HG02623 (cell line): ENCODE measurements at regions not wholly inside any gene's neighbourhood (a gene's known extent, or its start where the extent isn't known, plus 50 kb on each side); places are given as distances from the start of the nearest gene placed in this dataset.

Experiments
- ATAC-seq: cut with Tn5 transposase; IDR thresholded peaks from one replicate; pipeline ENCODE4 v1.9.1; 2021; ENCODE audit warnings: moderate library complexity; ENCODE audit not compliant: unreplicated experiment

DNA sequence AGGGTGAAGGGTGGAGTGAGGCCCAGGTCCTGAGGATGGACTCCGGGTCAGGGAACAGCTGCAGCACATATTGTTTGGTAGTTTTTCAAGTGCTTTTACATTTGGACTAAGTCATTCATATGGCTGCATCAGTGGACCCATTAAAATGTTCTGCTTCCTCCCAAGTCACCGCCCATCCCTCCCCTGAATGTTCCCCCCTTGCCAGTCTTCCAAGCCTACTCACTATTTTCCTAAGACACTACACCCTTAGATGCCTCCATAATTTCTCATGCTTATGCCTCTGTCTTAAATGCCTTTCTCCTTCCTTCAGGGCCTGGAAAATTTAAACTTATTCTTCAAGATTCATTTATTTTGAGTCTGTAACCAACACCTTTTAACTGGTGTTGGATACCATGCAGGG, 86.6 kb upstream of the NR4A3 start:
- no peak for ATAC-seq

DNA sequence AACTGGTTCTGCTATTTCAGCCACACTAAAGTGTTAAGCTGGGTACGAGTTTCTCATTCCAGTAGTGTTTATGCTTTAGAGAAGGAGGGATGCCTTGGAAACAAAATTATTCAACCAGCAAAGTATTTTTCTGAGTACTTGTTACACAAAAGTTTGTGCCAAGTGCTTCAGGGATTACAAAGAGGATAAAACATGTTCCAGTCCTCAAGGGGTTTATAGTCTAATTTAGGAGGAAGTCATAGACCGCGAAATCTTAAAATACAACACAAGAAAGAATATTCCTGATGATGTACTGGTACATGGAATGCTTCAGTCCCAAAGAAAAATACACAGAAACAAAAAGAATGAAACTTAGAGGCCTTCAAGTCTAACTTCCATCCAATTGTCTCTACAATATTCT, 85.4 kb upstream of the NR4A3 start:
- no peak for ATAC-seq

DNA sequence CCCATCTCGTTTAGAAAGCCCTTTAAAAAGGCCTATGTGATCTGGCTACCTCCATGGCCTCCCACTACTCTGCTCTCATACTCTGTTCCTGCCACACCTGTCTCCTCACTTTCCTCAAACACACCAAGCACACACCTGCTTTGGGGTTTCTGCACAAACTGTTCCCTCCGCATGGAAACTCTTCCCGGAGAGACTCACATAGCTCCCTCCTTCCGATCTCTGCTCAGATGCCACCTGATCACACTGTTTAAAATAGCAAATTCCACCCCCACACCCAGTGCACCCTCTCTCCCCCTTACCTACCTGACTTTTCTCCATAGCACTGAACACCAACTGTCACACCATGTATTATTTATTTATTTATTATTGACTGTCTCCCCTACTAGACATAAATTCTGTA, 84.0 kb upstream of the NR4A3 start:
- ATAC-seq = no peak

DNA sequence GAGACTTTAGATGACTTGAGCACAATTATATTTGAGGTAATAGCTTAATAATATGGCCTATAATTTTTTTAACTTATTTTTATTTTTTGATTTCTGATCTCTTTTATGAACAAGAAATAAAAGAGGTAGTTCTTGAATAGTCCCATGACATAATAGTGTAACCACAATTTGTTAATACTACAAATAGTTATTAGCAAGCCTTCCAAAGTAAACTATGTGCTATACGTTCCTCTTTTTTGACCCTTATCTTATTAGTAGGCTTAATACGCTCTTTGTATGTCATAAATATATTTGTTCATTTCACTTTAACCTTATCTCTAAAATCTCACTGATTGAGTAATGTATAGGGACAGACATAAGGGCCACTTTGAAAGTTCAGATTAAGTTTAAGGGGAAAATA, 78.7 kb upstream of the NR4A3 start:
- ATAC-seq = no peak

DNA sequence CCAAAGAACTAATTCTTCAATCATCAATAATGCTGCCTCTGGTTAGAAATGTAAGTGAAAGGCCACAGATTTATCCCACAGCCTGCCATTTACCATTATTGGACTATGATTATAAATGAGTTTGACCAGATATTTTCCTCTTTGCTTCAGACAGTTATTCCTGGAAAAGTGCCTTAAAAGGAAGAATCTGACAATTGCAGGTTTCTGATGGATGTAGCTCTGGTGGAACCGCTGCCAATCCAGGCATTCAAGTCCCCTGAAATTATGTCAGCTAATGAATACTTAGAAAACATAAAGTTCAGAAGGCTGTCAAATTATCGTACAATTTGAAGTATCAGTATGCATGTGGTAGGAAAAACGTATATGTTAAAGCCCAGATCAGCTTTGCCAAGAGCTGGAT, 78.2 kb upstream of the NR4A3 start:
- no peak for ATAC-seq

DNA sequence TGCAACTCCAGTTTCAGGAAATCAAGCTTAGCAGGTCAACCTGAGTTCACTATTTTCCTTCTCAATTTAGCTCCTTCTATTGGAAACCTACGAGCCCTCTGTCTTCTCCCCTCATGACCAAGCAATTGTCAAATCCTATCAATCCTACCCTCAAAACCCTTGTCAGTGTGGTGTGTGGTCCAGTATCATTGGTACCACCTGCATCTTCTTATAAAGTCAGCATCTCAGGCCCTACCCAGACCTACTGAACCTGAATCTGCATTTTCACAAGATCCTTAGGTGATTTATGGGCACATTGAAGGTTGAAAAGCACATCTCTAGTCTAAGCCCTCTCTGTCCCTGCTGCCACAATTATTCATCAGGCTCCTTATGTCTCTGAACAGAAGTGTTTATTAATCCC, 77.6 kb upstream of the NR4A3 start:
- ATAC-seq = no peak

DNA sequence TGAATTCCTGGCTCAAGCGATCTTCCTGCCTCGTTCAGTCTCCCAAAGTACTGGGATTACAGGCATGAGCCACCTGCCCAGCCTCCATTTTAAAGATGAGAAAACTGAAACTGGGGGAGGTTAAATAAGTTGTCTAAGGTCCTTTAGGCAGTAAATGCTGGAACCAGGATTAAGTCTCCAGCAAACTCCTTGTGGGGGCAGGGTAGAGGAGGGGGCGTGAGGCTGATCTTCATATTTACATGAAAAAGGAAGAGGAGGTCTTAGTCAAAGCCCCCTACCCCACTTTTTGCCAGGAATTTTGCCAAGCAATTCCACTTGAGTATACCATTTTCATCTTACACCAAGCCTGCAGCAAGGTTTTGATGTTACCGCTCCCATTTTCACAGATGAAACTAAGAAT, 76.6 kb upstream of the NR4A3 start:
- no peak for ATAC-seq

DNA sequence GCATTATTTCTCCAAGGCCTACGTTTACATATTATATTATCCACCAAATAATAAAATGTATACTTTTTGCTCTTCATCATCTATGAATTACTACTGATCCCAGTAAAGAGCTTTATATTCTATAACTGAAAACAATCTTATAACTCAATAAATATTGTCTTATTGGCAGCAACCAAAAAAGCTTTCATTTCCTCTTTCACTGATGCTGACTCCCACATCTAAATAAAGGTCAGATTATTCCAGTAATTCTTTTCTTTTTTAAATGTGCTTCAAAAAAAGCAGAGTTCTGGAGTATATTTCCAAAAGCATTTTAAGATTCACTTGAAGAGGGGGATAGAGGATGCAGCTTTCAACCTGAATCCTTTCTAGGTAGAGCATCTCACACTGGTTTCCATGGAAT, 75.3 kb upstream of the NR4A3 start:
- no peak for ATAC-seq

DNA sequence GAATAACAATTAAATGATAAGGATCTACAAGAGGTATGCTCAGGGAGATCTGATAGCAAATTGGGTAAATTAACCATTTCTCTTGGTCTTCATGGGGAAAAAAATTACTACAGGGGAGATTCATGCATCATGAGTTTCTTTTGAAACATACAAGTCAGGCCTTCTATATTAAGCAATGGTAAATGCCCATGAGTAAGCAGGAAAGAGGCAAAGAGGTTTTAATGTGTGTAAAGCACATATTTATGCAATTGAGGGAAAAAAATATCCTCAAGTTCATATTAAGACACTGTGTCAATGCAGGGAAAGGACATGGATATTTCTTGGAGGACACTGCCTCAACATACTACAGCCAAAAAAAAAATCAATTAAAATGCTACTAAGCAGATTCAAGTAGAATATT, 73.4 kb upstream of the NR4A3 start:
- no peak for ATAC-seq

DNA sequence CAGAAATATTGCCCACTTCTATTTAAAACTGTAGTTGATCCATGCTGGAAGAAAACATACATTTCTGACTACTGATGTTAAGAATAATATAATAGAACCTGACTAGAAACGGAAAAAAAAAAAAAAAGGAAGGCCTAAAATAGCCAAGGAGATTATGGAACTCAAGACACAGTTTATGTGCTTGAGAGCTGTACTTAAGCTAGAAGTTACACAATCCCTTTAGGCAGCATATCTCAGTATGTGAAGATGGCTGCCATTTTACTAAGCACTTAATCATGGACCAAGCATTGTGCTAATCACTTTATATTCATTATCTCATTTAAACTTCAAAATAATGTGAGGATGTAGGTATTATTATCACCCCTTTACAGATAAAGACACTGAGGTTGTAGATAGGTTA, 73.0 kb upstream of the NR4A3 start:
- no peak for ATAC-seq

DNA sequence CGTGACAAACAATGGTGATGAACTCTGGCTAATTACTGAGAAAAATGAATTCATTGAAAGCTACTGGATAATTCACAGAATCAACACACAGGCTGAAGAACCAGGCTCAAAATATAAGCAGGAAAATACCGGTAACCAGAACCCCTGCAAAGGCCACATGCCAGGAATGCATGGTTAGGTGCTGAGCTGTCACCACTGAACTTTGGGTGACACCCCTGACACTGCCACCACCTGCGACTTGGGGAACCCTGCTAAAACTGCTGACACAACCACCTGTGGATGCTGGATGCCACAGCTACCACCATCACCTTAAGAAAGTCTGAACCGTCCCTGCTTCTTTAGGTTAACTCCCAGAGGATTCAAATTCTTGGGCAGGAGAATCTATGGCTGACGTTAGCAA, 72.0 kb upstream of the NR4A3 start:
- no peak for ATAC-seq

DNA sequence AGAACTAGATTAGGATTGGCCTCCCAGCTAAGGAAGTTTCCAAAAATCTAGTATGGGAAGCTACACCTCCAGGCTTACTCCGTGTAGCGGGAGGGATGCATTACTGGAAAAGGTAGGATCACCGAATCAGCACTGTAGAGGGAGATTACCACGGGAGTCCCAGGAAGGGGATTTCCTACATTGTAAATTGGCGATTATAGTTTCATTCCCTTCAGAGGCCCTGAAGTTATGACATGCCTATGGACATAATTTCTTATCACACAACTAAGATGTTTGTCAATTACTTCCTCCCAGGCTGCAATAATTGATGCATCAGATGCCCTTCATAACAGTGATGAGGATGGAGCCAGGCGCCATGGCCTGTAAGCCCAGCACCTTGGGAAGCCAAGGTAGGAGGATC, 71.2 kb upstream of the NR4A3 start:
- ATAC-seq = no peak

DNA sequence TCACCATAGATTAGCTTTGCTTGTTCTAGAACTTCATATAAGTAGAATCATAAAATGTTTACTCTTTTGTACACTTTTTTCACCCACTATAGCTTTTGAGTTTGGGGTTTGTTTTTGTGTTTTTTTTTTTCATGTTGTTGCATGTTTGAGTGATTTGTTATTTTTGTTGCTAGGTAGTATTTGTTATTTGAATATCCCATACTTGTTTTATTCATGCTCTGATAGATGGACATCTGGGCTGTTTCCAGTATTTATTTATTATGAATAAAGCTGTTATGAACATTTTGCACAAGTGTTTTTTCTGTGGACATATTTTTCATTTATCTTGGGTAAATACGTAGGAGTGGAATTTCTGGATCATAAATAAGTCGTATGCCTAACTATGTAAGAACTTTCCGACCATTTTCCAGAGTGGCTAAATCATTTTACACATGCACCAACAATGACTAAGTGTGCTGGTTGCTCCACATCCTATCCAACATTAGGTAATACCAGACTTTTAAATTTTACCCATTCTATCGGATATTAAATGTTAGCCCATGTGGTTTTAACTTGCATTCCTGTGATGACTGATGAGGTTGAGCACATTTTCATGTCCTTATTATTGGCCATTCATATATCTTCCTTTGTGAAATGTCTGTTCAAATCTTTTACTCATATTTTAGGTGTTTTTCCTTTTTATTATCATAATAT, 69.1 kb upstream of the NR4A3 start:
- ATAC-seq = no peak

DNA sequence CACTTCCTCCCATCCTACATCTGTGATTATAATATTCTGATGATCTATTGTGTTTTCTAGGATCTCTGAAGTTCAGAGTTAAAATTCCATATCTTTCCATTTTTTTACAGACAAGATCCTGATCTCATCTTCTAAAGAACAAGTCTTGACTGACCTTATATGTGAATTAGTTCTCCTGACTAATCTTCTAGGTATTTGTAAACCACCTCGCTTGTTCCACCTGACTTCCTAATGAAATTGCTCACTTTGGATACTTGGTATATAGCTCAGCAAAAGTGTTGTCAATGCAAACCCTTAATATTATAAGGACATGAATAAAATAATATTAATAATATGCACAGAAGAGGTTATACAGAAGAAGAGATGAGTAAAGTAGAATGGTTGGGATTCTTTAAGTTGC, 68.2 kb upstream of the NR4A3 start:
- no peak for ATAC-seq

DNA sequence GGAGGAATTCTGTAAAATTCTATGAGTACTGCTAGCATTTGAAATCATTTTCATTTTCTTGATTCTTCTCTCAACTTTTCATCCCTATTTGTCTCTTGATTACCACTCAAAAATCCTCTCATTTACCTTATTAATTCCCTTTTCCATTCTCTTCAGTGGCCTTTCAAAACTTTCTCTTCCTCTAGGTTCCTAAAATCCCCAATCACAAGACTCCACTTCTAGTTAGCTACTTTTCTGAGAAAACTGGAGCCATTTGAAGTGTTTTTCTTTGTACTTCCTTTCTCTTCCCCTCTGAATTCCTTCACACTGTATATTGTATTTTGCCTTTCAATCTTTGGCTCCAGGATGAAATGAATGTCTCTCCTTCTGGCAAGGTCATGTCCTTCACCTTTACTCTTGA, 61.3 kb upstream of the NR4A3 start:
- ATAC-seq = no peak

DNA sequence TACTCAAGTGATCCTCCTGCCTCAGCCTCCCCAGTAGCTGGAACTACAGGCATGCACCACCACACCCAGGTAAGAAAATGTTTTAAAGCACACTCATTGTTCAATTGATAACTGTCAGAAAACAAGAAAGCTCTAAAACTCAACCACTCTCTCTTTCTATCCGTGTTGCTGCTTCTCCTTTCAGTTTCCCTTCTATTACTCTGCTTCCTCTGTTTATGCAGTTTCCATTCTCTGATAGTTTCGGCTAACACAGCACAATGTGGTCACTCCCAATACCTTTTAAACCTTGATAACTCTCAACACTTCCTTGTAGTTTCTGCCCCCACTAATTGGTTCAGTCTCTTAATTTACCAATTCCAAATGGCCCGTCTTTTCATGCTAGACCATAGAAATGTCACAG, 59.2 kb upstream of the NR4A3 start:
- peak; percentile 95 for ATAC-seq
